ENCODE measurements at regions not wholly inside any gene's neighbourhood (a gene's known extent, or its start where the extent isn't known, plus 50 kb on each side); places are given as distances from the start of the nearest gene placed in this dataset.
"Not testable (repeated sequence)": the region's sequence is repeated elsewhere in the genome, so short reads cannot be mapped to it uniquely, and the experiment has no call there.

DNA sequence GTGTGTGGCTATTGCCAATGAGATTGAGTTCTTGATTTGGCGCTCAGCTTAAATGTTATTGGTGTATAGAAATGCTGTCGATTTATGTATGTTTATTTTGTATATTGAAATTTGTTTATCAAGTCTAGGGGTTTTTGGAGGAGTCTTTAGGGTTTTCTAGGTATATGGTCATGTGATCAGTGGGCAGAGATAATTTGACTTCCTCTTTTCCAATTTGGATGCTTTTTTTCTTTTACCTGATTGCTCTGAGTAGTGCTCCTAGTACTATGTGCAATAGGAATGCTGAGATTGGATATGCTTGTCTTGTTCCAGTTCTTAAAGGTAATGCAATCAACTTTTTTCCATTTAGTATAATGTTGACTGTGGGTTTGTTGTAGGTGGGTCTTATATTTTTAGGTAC, 99.8 kb upstream of the PMCH start:
- Histone ChIP-seq H3K36me3 (ENCODE audit: insufficient read depth, low read length) (no peaks in the 10 kb centered on the region), H3K4me3 (ENCODE audit: low read depth in 1 of 2, low read length in 2 of 2) (no peak overlapping the region), H3K9ac (ENCODE audit: low read depth, low read length) (no peak overlapping the region), H3K79me2 (ENCODE audit: insufficient read depth, low read length) (no peaks in the 10 kb centered on the region), H3K4me1 (ENCODE audit: insufficient read depth, low read length) (no peaks in the 10 kb centered on the region), H3K9me3 (ENCODE audit: insufficient read depth, low read length, severe bottlenecking) (no peaks in the 10 kb centered on the region), H4K20me1 (ENCODE audit: insufficient read depth, low read length) (no peaks in the 10 kb centered on the region), H3K27ac (ENCODE audit: low read length) (no peak overlapping the region), H2AFZ (ENCODE audit: low read depth, low read length) (no peak overlapping the region), H3K27me3 (ENCODE audit: insufficient read depth, low read length, poor library complexity) (no peaks in the 10 kb centered on the region), H3K4me2 (ENCODE audit: insufficient read depth, low read length) (no peak overlapping the region)
- DNase-seq (no peak), ATAC-seq (ENCODE audit: insufficient read depth, low read depth) (no peak)
- no peak for TF ChIP-seq EZH2 (IDR thresholded peaks at IDR 0.05; ENCODE audit: borderline replicate concordance, low read depth, low read length, severe bottlenecking)
- TF ChIP-seq, protein P1, sequence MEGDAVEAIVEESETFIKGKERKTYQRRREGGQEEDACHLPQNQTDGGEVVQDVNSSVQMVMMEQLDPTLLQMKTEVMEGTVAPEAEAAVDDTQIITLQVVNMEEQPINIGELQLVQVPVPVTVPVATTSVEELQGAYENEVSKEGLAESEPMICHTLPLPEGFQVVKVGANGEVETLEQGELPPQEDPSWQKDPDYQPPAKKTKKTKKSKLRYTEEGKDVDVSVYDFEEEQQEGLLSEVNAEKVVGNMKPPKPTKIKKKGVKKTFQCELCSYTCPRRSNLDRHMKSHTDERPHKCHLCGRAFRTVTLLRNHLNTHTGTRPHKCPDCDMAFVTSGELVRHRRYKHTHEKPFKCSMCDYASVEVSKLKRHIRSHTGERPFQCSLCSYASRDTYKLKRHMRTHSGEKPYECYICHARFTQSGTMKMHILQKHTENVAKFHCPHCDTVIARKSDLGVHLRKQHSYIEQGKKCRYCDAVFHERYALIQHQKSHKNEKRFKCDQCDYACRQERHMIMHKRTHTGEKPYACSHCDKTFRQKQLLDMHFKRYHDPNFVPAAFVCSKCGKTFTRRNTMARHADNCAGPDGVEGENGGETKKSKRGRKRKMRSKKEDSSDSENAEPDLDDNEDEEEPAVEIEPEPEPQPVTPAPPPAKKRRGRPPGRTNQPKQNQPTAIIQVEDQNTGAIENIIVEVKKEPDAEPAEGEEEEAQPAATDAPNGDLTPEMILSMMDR (IDR thresholded peaks at IDR 0.05; ENCODE audit: borderline replicate concordance, extremely low read depth, low read length, poor library complexity, severe bottlenecking) = no peak

DNA sequence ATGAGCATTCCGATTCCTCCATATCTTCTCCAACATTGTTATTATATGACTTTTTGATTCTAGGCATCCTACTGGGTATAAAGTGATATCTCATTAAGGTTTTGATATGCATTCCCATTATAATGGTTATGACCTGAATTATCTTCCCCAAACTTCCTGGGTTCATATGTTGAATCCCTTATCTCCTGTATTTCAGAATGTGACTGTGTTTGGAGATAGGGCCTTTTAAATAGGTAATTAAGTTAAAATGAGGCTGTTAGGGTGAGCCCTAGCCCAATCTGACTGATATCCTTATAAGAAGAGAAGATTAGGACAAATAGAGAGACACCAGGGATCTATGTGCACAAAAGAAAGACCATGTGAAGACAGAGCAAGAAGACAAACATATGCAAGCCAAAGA, 96.9 kb upstream of the PMCH start:
- no peaks in the 10 kb centered on the region for H3K4me1 ChIP-seq (ENCODE audit: insufficient read depth, low read length)
- no peaks in the 10 kb centered on the region for H3K9me3 ChIP-seq (ENCODE audit: insufficient read depth, low read length, severe bottlenecking)
- no peak for ATAC-seq (ENCODE audit: insufficient read depth, low read depth)
- H3K27me3 ChIP-seq (ENCODE audit: insufficient read depth, low read length, poor library complexity) = no peaks in the 10 kb centered on the region
- no peak for TF ChIP-seq EZH2 (IDR thresholded peaks at IDR 0.05; ENCODE audit: borderline replicate concordance, low read depth, low read length, severe bottlenecking)
- TF ChIP-seq, protein P1 (IDR thresholded peaks at IDR 0.05; ENCODE audit: borderline replicate concordance, extremely low read depth, low read length, poor library complexity, severe bottlenecking) = no peak
- H4K20me1 ChIP-seq (ENCODE audit: insufficient read depth, low read length) = no peaks in the 10 kb centered on the region
- DNase-seq = no peak
- H2AFZ ChIP-seq (ENCODE audit: low read depth, low read length) = no peak overlapping the region
- H3K79me2 ChIP-seq (ENCODE audit: insufficient read depth, low read length) = no peaks in the 10 kb centered on the region
- no peak overlapping the region for H3K4me3 ChIP-seq (ENCODE audit: low read depth in 1 of 2, low read length in 2 of 2)
- H3K9ac ChIP-seq (ENCODE audit: low read depth, low read length) = no peak overlapping the region
- no peak overlapping the region for H3K27ac ChIP-seq (ENCODE audit: low read length)
- no peaks in the 10 kb centered on the region for H3K36me3 ChIP-seq (ENCODE audit: insufficient read depth, low read length)
- H3K4me2 ChIP-seq (ENCODE audit: insufficient read depth, low read length) = no peak overlapping the region

DNA sequence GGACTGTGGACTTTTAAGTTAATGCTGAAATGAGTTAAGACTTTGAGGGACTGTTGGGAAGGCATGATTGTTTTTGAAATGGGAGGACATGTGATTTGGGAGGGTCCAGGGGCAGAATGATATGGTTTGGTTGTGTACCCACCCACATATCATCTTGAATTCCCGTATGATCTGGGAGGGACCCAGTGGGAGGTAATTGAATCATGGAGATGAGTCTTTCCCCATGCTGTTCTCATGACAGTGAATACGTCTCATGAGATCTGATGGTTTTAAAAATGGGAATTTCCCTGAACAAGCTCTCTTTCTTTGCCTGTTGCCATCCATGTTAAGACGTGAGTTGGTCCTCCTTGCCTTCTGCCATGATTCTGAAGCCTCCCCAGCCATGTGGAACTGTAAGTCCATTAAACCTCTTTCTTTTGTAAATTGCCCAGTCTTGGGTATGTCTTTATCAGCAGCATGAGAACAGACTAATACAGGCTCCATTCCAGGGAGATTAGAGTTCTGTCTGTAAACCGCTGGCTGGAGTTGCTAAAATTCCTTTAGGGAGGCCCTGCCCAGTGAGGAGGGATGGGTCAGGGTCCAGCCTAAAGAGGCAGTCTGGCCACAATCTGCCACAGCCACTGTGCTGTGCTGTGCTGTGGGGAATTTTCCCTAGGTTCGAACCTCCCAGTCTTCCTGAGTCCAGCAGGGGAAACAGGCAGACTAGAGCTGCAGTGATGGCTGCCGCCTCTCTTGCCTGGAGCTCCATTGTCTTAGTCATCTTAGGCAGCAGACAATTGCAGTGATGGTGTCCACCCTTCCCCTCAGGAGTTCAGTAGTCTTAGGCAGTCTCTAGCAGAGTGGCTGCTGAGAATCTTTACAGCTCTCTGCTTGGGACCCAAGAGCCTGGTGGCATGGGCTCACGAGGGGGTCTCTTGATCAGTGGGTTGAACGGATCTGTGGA, 94.1 kb upstream of the PMCH start:
- H2AFZ ChIP-seq (ENCODE audit: low read depth, low read length); H3K9me3 ChIP-seq (ENCODE audit: insufficient read depth, low read length, severe bottlenecking); H3K27me3 ChIP-seq (ENCODE audit: insufficient read depth, low read length, poor library complexity); H4K20me1 ChIP-seq (ENCODE audit: insufficient read depth, low read length); H3K9ac ChIP-seq (ENCODE audit: low read depth, low read length); H3K79me2 ChIP-seq (ENCODE audit: insufficient read depth, low read length); H3K4me3 ChIP-seq (ENCODE audit: low read depth in 1 of 2, low read length in 2 of 2); ATAC-seq (ENCODE audit: insufficient read depth, low read depth); H3K4me2 ChIP-seq (ENCODE audit: insufficient read depth, low read length); H3K27ac ChIP-seq (ENCODE audit: low read length); H3K36me3 ChIP-seq (ENCODE audit: insufficient read depth, low read length); H3K4me1 ChIP-seq (ENCODE audit: insufficient read depth, low read length); DNase-seq: not testable (repeated sequence)

DNA sequence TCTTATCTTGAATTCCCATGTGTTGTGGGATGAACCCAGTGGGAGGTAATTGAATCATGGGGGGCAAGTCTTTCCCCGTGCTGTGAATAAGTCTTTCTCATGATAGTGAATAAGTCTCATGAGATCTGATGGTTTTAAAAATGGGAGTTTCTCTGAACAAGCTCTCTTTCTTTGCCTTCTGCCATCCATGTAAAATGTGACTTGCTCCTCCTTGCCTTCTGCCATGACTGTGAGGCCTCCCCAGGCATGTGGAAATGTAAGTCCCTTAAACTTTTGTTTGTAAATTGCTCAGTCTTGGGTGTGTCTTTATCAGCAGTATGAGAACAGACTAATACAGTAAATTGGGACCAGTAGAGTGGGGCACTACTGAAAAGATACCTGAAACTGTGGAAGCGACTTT, 92.1 kb upstream of the PMCH start:
- H3K9me3 ChIP-seq (ENCODE audit: insufficient read depth, low read length, severe bottlenecking); H3K27me3 ChIP-seq (ENCODE audit: insufficient read depth, low read length, poor library complexity); H4K20me1 ChIP-seq (ENCODE audit: insufficient read depth, low read length); H3K79me2 ChIP-seq (ENCODE audit: insufficient read depth, low read length); ATAC-seq (ENCODE audit: insufficient read depth, low read depth); H3K4me3 ChIP-seq (ENCODE audit: low read depth in 1 of 2, low read length in 2 of 2); H3K4me1 ChIP-seq (ENCODE audit: insufficient read depth, low read length); H3K27ac ChIP-seq (ENCODE audit: low read length); H2AFZ ChIP-seq (ENCODE audit: low read depth, low read length); H3K4me2 ChIP-seq (ENCODE audit: insufficient read depth, low read length); H3K9ac ChIP-seq (ENCODE audit: low read depth, low read length); DNase-seq; H3K36me3 ChIP-seq (ENCODE audit: insufficient read depth, low read length): not testable (repeated sequence)

Data from DND-41 (cell line).